ENCODE measurements at regions not wholly inside any gene's neighbourhood (a gene's known extent, or its start where the extent isn't known, plus 50 kb on each side); places are given as distances from the start of the nearest gene placed in this dataset.
"Not testable (repeated sequence)": the region's sequence is repeated elsewhere in the genome, so short reads cannot be mapped to it uniquely, and the experiment has no call there.

- not testable (repeated sequence) for TF ChIP-seq PURB (CRISPR knock-in tag; IDR thresholded peaks at IDR 0.05; ENCODE audit: low read depth); ESRRA (IDR thresholded peaks at IDR 0.05; ENCODE audit: borderline replicate concordance, low read depth)
Measured at GRCh38 chr6:140649502-140649901, 1275.1 kb upstream of the CITED2 start.

All from K562 (cell line).